Prostate gland (tissue), 2 donors: ENCODE measurements at regions not wholly inside any gene's neighbourhood (a gene's known extent, or its start where the extent isn't known, plus 50 kb on each side); places are given as distances from the start of the nearest gene placed in this dataset.

Source experiments
- CTCF ChIP-seq, 4 experiments: fragments of 200-600 bp in 2 of 4; fragments of 450-650 bp in 2 of 4; sonication (generic) in 2 of 4; IDR thresholded peaks; 1 replicate in 3 of 4; 2 replicates in 1 of 4; pipeline ENCODE4 v1.5.1; 2016 to 2019; ENCODE audit warnings: antibody characterized with exemption in 4 of 4, mild to moderate bottlenecking in 2 of 4, moderate library complexity in 2 of 4
- POLR2AphosphoS5 ChIP-seq: sonication (generic); formaldehyde crosslinking; IDR thresholded peaks from one replicate; pipeline ENCODE4 v1.6.1; 2017; ENCODE audit warnings: antibody characterized with exemption

DNA sequence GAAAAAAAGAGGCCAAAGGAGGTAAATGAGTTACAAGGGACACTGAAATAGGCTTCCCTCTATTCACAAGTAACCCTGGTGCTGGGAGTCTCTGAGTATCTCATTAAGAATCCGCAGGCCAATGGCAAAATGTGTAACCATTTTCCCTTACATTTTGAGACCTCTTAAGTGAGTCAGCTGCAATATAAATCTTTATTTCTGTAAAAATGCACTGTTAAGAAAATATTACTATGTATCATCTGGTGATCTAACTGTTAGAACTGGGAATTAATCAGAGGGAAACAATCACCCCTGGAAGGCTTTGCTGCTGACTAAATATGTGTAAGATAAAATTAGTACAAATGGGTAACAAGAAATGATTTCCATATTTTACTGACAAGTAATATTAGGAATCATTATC is 483.1 kb upstream of the CHST9 start:
- TF ChIP-seq CTCF (IDR thresholded peaks at IDR 0.05) (no peak), POLR2AphosphoS5 (no peak)
